Endodermal cell (in vitro differentiated cells): ENCODE measurements at regions not wholly inside any gene's neighbourhood (a gene's known extent, or its start where the extent isn't known, plus 50 kb on each side); places are given as distances from the start of the nearest gene placed in this dataset.

Source experiments
- DNase-seq: peaks from one replicate; pipeline ENCODE4 v3.0.0-alpha.2; 2017
- H3K27ac ChIP-seq: 2 replicates; pipeline ENCODE4 v1.5.1; 2013; ENCODE audit warnings: mild to moderate bottlenecking, low read depth, low read length, moderate library complexity
- H3K27me3 ChIP-seq: 2 replicates; pipeline ENCODE4 v1.6.1; 2013; ENCODE audit warnings: mild to moderate bottlenecking, low read length, moderate library complexity; ENCODE audit not compliant: insufficient read depth, control insufficient read depth, poor library complexity, severe bottlenecking
- H3K36me3 ChIP-seq: 2 replicates; pipeline ENCODE4 v1.7.0; 2013; ENCODE audit warnings: mild to moderate bottlenecking, low read length, moderate library complexity; ENCODE audit not compliant: control insufficient read depth, insufficient read depth
- H3K4me1 ChIP-seq: one replicate; pipeline ENCODE4 v1.7.0; 2013; ENCODE audit warnings: low read length; ENCODE audit not compliant: control insufficient read depth, insufficient read depth
- H3K4me3 ChIP-seq: 2 replicates; pipeline ENCODE4 v1.5.1; 2013; ENCODE audit warnings: mild to moderate bottlenecking, low read length, moderate library complexity
- H3K9ac ChIP-seq: 2 replicates; pipeline ENCODE4 v1.6.1; 2013; ENCODE audit warnings: mild to moderate bottlenecking, low read length, moderate library complexity; ENCODE audit not compliant: poor library complexity, severe bottlenecking; ENCODE audit errors: extremely low read depth
- H3K9me3 ChIP-seq: 2 replicates; pipeline ENCODE4 v1.6.1; 2013; ENCODE audit warnings: mild to moderate bottlenecking, low read length, moderate library complexity; ENCODE audit not compliant: control insufficient read depth
- H3K27ac Mint-ChIP-seq: 2 replicates; pipeline ENCODE4 v1.8.0; 2020; ENCODE audit warnings: mixed read lengths
- H3K27me3 Mint-ChIP-seq: 2 replicates; pipeline ENCODE4 v1.8.0; 2021; ENCODE audit warnings: mild to moderate bottlenecking, mixed read lengths; ENCODE audit not compliant: insufficient read depth
- H3K36me3 Mint-ChIP-seq: 2 replicates; pipeline ENCODE4 v1.8.0; 2020; ENCODE audit warnings: low read depth, mixed read lengths
- H3K4me1 Mint-ChIP-seq: 2 replicates; pipeline ENCODE4 v1.8.0; 2020; ENCODE audit warnings: mixed read lengths
- H3K4me3 Mint-ChIP-seq: 2 replicates; pipeline ENCODE4 v1.8.0; 2020; ENCODE audit warnings: mild to moderate bottlenecking, moderate library complexity, mixed read lengths
- H3K9me3 Mint-ChIP-seq: 2 replicates; pipeline ENCODE4 v1.8.0; 2020; ENCODE audit warnings: mild to moderate bottlenecking, mixed read lengths
- CTCF ChIP-seq: fragments of 200-600 bp; sonication (generic); conservative IDR thresholded peaks from 2 replicates; pipeline ENCODE4 v1.5.0; 2021; ENCODE audit warnings: antibody characterized with exemption, mild to moderate bottlenecking
- WGBS, 2 experiments: methylation state at CpG; one replicate each; pipeline versions ENCODE4 v1.1.5 to v1.1.7; 2013; ENCODE audit warnings: missing lambda C conversion rate in 2 of 2, mixed read lengths in 1 of 2; ENCODE audit not compliant: insufficient coverage in 1 of 2, insufficient read length in 1 of 2; 5-methylcytosine and 5-hydroxymethylcytosine counted together

GRCh38 chr12:69105101-69105962 is 134.0 kb upstream of the CPSF6 start:
- Histone ChIP-seq H3K36me3 (no peaks in the 10 kb centered on the region), H3K27ac (peak overlapping the region; percentile 41), H3K9ac (no peak overlapping the region), H3K4me3 (no peak overlapping the region), H3K4me1 (peaks cover 2% of the 10 kb centered on the region), H3K27me3 (no peaks in the 10 kb centered on the region), H3K9me3 (no peaks in the 10 kb centered on the region)
- Mint-ChIP-seq H3K9me3 (no peaks in the 10 kb centered on the region), H3K27me3 (no peaks in the 10 kb centered on the region), H3K4me1 (peaks cover 8% of the 10 kb centered on the region), H3K4me3 (no peak overlapping the region), H3K27ac (no peak overlapping the region), H3K36me3 (no peaks in the 10 kb centered on the region)
- TF ChIP-seq CTCF, result no peak
- DNase-seq, result no peak
- 92 to 94% methylated on average over 3 of the region's 3 CpGs for WGBS, 2 experiments

GRCh38 chr12:69106482-69107118 is 132.8 kb upstream of the CPSF6 start:
- H3K9me3 ChIP-seq, result no peaks in the 10 kb centered on the region
- DNase-seq, result no peak
- no peaks in the 10 kb centered on the region for H3K36me3 Mint-ChIP-seq
- no peak overlapping the region for H3K27ac ChIP-seq
- WGBS, 2 experiments, result no CpG with 5 or more reads among the region's 2 CpGs
- no peak for TF ChIP-seq CTCF
- H3K36me3 ChIP-seq, result no peaks in the 10 kb centered on the region
- H3K9ac ChIP-seq, result no peak overlapping the region
- no peaks in the 10 kb centered on the region for H3K9me3 Mint-ChIP-seq
- peaks cover 8% of the 10 kb centered on the region for H3K4me1 Mint-ChIP-seq
- no peak overlapping the region for H3K4me3 ChIP-seq
- H3K27me3 Mint-ChIP-seq, result no peaks in the 10 kb centered on the region
- no peak overlapping the region for H3K27ac Mint-ChIP-seq
- H3K4me3 Mint-ChIP-seq, result no peak overlapping the region
- no peaks in the 10 kb centered on the region for H3K27me3 ChIP-seq
- H3K4me1 ChIP-seq, result peaks cover 2% of the 10 kb centered on the region

GRCh38 chr12:69107541-69107940 is 131.8 kb upstream of the CPSF6 start:
- no peak for TF ChIP-seq CTCF
- Histone ChIP-seq H3K27ac (no peak overlapping the region), H3K4me1 (peaks cover 2% of the 10 kb centered on the region), H3K36me3 (no peaks in the 10 kb centered on the region), H3K4me3 (no peak overlapping the region), H3K27me3 (no peaks in the 10 kb centered on the region), H3K9ac (no peak overlapping the region), H3K9me3 (no peaks in the 10 kb centered on the region)
- WGBS, 2 experiments, result 100% methylated on average over 1 of the region's 1 CpG; no CpG with 5 or more reads in 1 of the 2 experiments
- H3K9me3 Mint-ChIP-seq, result no peaks in the 10 kb centered on the region
- no peak overlapping the region for H3K27ac Mint-ChIP-seq
- no peaks in the 10 kb centered on the region for H3K27me3 Mint-ChIP-seq
- no peaks in the 10 kb centered on the region for H3K36me3 Mint-ChIP-seq
- H3K4me1 Mint-ChIP-seq, result peaks cover 8% of the 10 kb centered on the region
- H3K4me3 Mint-ChIP-seq, result no peak overlapping the region
- no peak for DNase-seq
